HCT116 (cell line): ENCODE measurements at regions not wholly inside any gene's neighbourhood (a gene's known extent, or its start where the extent isn't known, plus 50 kb on each side); places are given as distances from the start of the nearest gene placed in this dataset.

Source experiments
- ATAC-seq: fragments of 200-7000 bp; cut with Tn5 transposase; 2 replicates; pipeline ENCODE4 v1.9.1; 2020; ENCODE audit warnings: mild to moderate bottlenecking, moderate library complexity
- BruUV-seq: library from RNA; stranded (reverse); fragments of 400-500 nt; replicated peaks from 2 replicates; lab custom pipeline; 2021; lab: Mats Ljungman, UMichigan
- CTCF ChIA-PET: fragments of 300-600 bp; sonication (Branson Sonifier 250); formaldehyde crosslinking; loops from one replicate; lab custom pipeline; 2021; ENCODE audit warnings: antibody characterized with exemption; lab: Charles Lee
- POLR2A ChIA-PET: fragments of 300-600, 350-600 bp; sonication (Branson Sonifier 250); formaldehyde crosslinking; loops from one replicate; lab custom pipeline; 2021; ENCODE audit warnings: antibody characterized with exemption; lab: Charles Lee
- RAD21 ChIA-PET, 2 experiments: fragments of 300-600 bp; sonication (Branson Sonifier 250); formaldehyde crosslinking; loops; one replicate each; lab custom pipeline; 2023; ENCODE audit warnings: low total read pairs in 2 of 2; ENCODE audit not compliant: uncharacterized antibody in 2 of 2, unreplicated experiment in 2 of 2, low non-redundant PET in 1 of 2; lab: Charles Lee
- DNase-seq: peaks from one replicate; pipeline ENCODE4 v3.0.0-alpha.2; 2010; ENCODE audit warnings: low read depth, low spot score
- H2AFZ ChIP-seq: fragments of 200-600 bp; shearing (Covaris generic), sonication (generic); 2 replicates; pipeline ENCODE4 v1.6.1; 2017; ENCODE audit warnings: low read depth, mixed run types, mixed read lengths, antibody characterized with exemption, low read length; ENCODE audit not compliant: poor library complexity, severe bottlenecking
- H3K27ac ChIP-seq: 2 replicates; pipeline ENCODE4 v1.5.1; 2012; ENCODE audit warnings: low read depth, low read length
- H3K27me3 ChIP-seq: fragments of 200-600 bp; sonication (generic); 2 replicates; pipeline ENCODE4 v1.6.1; 2016; ENCODE audit warnings: mixed run types, low read length, mixed read lengths; ENCODE audit not compliant: insufficient read depth
- H3K36me3 ChIP-seq, 2 experiments: fragments of 200-500 bp in 1 of 2; fragments of 200-600 bp in 1 of 2; sonication (Bioruptor generic) in 1 of 2; sonication (generic) in 1 of 2; 2 replicates each; pipeline versions ENCODE4 v1.5.1 to v1.6.1; 2014 to 2016; ENCODE audit warnings: low read length in 2 of 2, inconsistent platforms in 1 of 2, mixed read lengths in 1 of 2, mixed run types in 1 of 2; ENCODE audit not compliant: insufficient read depth in 2 of 2, control insufficient read depth in 1 of 2
- H3K4me1 ChIP-seq, 2 experiments: fragments of 200-600 bp in 1 of 2; sonication (generic) in 1 of 2; 2 replicates each; pipeline versions ENCODE4 v1.5.1 to v1.6.1; 2012 to 2017; ENCODE audit warnings: low read length in 2 of 2, inconsistent platforms in 1 of 2, mild to moderate bottlenecking in 1 of 2, mixed read lengths in 1 of 2, mixed run types in 1 of 2, moderate library complexity in 1 of 2; ENCODE audit not compliant: insufficient read depth in 2 of 2, control insufficient read depth in 1 of 2
- H3K4me2 ChIP-seq: fragments of 200-600 bp; sonication (generic); 2 replicates; pipeline ENCODE4 v1.6.1; 2017; ENCODE audit warnings: mixed run types, low read length, mixed read lengths
- H3K4me3 ChIP-seq, 2 experiments: fragments of 200-600 bp in 1 of 2; sonication (generic) in 1 of 2; replicated peaks in 1 of 2; 2 replicates each; pipeline ENCODE4 v1.5.1; 2011 to 2016; ENCODE audit warnings: low read length in 2 of 2, control low read depth in 1 of 2, low read depth in 1 of 2, mild to moderate bottlenecking in 1 of 2, mixed read lengths in 1 of 2, mixed run types in 1 of 2
- H3K79me2 ChIP-seq: fragments of 200-600 bp; sonication (generic); 2 replicates; pipeline ENCODE4 v1.6.1; 2017; ENCODE audit warnings: mild to moderate bottlenecking, mixed run types, low read length, moderate library complexity, mixed read lengths; ENCODE audit not compliant: insufficient read depth
- H3K9ac ChIP-seq: fragments of 200-600 bp; sonication (generic); 2 replicates; pipeline ENCODE4 v1.6.1; 2016; ENCODE audit warnings: low read length, mixed read lengths
- H3K9me2 ChIP-seq: fragments of 200-600 bp; sonication (generic), shearing (Covaris generic); 2 replicates; pipeline ENCODE4 v1.6.1; 2017; ENCODE audit warnings: mixed run types, mild to moderate bottlenecking, moderate library complexity; ENCODE audit not compliant: insufficient read depth
- H3K9me3 ChIP-seq, 2 experiments: fragments of 200-500 bp in 1 of 2; fragments of 200-600 bp in 1 of 2; sonication (Bioruptor generic) in 1 of 2; sonication (generic) in 1 of 2; 2 replicates each; pipeline ENCODE4 v1.6.1; 2014 to 2017; ENCODE audit warnings: low read length in 2 of 2, mixed read lengths in 2 of 2, inconsistent platforms in 1 of 2, low read depth in 1 of 2, mild to moderate bottlenecking in 1 of 2, mixed run types in 1 of 2, moderate library complexity in 1 of 2; ENCODE audit not compliant: control insufficient read depth in 1 of 2, insufficient read depth in 1 of 2
- H4K20me1 ChIP-seq: fragments of 200-600 bp; sonication (generic), shearing (Covaris generic); 2 replicates; pipeline ENCODE4 v1.6.1; 2017; ENCODE audit warnings: mixed run types, mild to moderate bottlenecking, moderate library complexity; ENCODE audit not compliant: insufficient read depth
- CBX3 ChIP-seq: IDR thresholded peaks from 2 replicates; pipeline ENCODE4 v1.6.1; 2012; ENCODE audit warnings: low read depth
- EGR1 ChIP-seq: IDR thresholded peaks from 2 replicates; pipeline ENCODE4 v1.6.1; 2012; ENCODE audit warnings: low read depth
- EZH2 ChIP-seq: fragments of 200-600 bp; sonication (generic); IDR thresholded peaks from 2 replicates; pipeline ENCODE4 v1.6.1; 2017; ENCODE audit warnings: antibody characterized with exemption, mixed run types
- EZH2phosphoT487 ChIP-seq: fragments of 200-600 bp; IDR thresholded peaks from 2 replicates; pipeline ENCODE4 v1.6.1; 2018; ENCODE audit warnings: antibody characterized with exemption, borderline replicate concordance
- FOSL1 ChIP-seq: IDR thresholded peaks from 2 replicates; pipeline ENCODE4 v1.6.1; 2012; ENCODE audit warnings: low read depth
- POLR2A ChIP-seq: IDR thresholded peaks from 2 replicates; pipeline ENCODE4 v1.7.0; 2011; ENCODE audit warnings: borderline replicate concordance; ENCODE audit not compliant: insufficient read depth, insufficient read length; ENCODE audit errors: extremely low read depth
- RAD21 ChIP-seq: IDR thresholded peaks from 2 replicates; pipeline ENCODE4 v1.6.1; 2012; ENCODE audit warnings: low read depth, mild to moderate bottlenecking
- REST ChIP-seq: IDR thresholded peaks from 2 replicates; pipeline ENCODE4 v1.6.1; 2012; ENCODE audit warnings: low read depth
- SP1 ChIP-seq: IDR thresholded peaks from 2 replicates; pipeline ENCODE4 v1.6.1; 2012; ENCODE audit warnings: low read depth
- intact Hi-C: fragments of 100-400 bp; cut with micrococcal nuclease; formaldehyde crosslinking; loops from 2 replicates; pipeline ENCODE4 v1.10.0; 2022

GRCh38 chr7:136259074-136259473 is 281.9 kb upstream of the MTPN start:
- Histone ChIP-seq H3K36me3 (no peaks in the 10 kb centered on the region), H3K27ac (no peak overlapping the region), H3K4me3 (no peak overlapping the region), H3K9ac (no peak overlapping the region), H3K9me3 (peaks cover 0 to 7% of the 10 kb centered on the region in 2 experiments; a peak in 1 of 4 replicates), H3K27me3 (no peaks in the 10 kb centered on the region), H3K4me1 (no peaks in the 10 kb centered on the region), H2AFZ (no peak overlapping the region), H3K9me2 (no peaks in the 10 kb centered on the region), H3K4me2 (no peak overlapping the region), H3K79me2 (no peaks in the 10 kb centered on the region), H4K20me1 (no peaks in the 10 kb centered on the region; the same call in 1 of the 2 replicates)
- ChIA-PET RAD21 (no interaction called here), POLR2A (no interaction called here), CTCF (no interaction called here)
- DNase-seq = no peak
- ATAC-seq = no peak
- no TSS peak for BruUV-seq
- intact Hi-C loops = no loop called here
- TF ChIP-seq EZH2 (no peak), SP1 (no peak), EGR1 (no peak), EZH2phosphoT487 (no peak), CBX3 (no peak), RAD21 (no peak), FOSL1 (no peak), POLR2A (no peak), REST (no peak)
